HCEC 1CT (cell line): ENCODE measurements at regions not wholly inside any gene's neighbourhood (a gene's known extent, or its start where the extent isn't known, plus 50 kb on each side); places are given as distances from the start of the nearest gene placed in this dataset.

Experiments
- DNase-seq: peaks from one replicate; pipeline ENCODE4 v3.0.0-alpha.2; 2017

DNA sequence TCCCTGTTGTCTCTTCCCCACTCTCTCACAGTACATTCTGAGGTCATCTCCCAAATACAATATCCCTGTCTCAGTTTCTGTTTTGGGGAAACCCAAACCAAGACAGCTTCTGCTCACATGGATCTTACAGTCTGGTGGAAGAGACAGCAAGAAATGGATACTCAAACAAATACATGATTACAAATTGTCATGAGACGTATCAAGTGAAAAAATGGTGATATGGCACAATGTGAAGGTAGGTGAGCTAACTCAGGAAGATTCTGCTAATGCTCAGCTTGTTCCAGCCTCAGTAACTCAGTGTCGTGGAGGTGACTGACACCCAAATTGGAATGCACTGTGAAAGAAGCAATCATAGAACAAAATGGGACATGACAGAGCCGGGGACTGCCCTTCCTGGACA lies 68.3 kb downstream of the CHST1 start:
- DNase-seq = no peak

DNA sequence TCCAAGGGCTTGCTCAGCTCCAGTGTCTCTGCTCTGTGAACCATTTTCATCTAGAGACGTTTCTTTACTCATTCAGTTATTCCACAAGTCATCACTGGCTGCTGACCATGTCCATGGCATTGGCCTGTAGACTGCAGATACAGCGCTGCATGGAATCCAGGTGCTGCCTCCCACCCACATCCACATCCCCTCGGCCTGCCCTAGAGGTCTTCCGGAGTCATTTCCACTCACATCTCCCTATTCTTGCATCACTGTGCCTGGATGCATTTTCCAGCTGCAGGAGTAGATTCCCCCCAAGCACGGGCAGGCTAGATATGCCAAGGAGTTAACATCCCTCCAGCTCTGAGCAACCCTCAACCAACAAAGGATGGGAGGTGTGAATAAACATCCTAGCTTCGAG lies 68.9 kb downstream of the CHST1 start:
- DNase-seq = no peak

DNA sequence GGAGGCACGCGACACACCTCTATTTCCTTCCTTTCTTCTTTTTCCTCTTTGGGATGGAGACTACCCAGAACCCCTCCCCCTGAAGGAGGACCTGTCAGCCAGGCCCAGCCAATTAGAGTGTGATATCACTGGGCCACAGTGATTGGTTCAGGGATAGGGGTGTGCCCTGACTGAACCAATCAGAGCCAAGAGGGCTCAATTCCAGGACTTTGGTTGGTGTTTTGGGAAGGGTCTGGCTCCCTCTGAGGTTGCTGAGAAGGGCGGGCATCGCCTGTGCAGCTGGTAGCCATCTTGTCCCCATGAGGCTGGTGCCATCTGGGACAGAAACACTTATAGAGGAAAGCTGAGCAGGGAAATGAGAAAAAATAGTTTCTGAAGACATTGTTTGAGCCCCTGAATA lies 71.4 kb downstream of the CHST1 start:
- no peak for DNase-seq

DNA sequence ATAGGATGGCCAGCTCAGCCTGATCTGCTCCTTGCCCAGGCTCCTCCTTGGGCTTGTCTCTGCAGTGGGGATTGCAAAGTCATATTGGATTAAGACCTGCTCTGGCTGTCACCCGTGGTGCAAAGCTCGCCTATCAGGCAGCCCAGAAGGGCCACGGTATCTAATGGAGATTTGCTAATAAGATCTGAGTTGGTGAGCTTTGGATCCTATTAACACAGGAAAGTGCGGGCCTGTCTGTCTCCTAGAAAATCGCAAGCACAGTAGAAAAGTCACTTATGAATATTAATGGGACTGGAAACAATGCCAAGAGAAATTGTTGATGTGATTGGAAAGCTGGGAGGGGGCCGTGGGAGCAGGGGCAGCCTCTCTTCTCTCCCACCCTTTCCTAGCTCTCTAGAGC lies 72.8 kb downstream of the CHST1 start:
- DNase-seq = no peak

DNA sequence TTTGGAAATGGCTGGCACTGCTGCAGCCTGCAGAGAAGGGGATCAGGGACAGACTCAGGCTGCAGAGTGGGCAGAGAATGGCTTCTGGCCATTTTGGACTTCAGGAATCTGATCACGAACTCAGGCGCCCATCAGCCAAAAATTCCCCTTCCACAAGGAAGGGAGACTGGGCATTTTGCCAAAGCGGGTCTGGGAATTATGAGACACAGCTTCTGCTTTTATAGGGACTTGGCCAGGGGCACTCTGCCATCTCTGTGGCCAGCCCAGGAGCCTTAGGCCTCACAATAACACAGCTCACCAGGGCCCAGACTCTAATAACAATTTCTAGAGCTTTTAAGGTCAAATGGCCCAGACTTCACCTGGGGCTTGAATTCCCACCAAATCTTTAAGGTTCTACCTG lies 74.7 kb downstream of the CHST1 start:
- DNase-seq = no peak

DNA sequence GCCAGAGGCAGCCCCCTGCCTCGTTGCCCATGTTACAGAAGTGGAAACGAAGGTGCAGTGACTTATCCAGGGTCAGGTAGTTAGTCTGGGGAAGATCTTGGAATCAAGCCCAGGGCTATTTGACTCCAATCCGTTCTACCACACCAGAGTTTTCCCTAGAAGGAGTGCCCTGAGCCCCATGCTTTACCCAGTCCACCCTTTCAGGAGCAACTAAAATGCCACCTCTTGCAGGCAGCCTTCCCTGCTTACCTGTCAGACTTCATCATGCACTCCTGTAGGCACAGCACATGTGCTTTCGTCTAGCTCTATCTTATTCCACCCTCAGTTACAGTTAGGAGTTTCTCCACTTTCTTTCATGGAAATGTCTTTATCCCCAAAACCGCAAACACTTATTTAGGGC lies 80.2 kb downstream of the CHST1 start:
- no peak for DNase-seq

DNA sequence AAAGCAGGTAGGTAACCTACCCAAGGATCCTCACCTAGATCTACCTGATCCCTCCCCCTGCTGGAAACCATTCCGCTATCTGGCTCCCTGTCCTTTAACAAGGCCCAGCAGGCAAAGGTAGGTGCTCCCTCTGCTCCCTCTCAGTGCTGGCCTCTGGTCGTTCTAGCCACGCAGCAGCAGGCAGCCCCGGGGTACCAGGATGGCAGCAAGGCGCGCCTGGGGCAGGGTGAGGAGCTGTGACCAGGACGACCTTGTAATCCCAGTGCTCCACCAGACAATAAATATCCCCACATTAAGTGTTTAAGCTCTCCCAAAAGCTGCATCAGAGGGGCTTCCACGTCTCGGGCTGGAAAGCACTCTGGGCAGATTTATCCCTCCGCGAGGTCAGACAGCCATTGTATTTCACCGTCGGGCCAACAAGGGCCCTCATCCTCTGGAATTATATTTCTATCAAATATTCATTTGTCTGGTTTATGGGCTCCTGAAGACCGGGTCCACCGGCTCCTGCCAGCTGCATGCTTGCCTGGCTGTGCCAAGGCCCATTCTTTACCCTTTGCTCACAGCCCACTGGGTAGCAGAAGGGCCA lies 81.3 kb downstream of the CHST1 start:
- no peak for DNase-seq

DNA sequence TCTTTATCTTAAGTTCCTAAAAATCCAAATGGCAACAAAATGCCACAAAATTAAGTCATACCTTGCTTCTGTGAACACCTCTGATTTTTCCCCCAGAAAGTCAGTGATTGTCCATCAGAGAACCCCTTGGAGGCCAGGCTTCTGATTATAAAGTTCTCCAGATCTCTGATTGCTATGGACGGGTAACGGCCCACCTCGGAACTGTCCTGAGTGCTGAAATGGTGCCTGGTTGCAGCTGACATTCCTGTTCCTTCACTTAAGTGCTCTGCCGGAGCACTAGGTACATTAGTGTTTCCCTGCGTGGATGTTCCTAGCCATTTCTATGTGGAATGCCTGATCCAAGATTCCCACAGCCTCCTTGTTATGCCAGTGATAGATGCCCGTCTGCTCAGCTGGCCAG lies 85.0 kb downstream of the CHST1 start:
- DNase-seq = no peak

DNA sequence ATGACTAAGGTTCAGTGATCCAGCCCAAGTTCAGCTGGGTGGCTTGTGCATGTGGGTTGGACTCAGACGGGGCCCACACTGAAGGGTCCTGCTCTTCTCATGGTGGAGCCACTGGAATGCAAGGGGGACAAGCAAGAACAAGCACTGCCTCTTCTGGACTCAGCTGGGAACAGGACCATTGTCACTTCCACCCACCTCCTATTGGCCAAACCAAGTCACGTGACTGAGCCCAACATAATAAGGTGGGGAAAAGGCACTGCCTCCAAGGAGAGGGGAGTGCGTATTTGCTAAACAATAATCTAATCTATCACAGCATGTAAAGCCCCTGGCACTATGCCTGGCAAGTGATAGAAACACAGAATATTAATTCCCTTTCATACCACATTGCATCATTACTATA lies 87.1 kb downstream of the CHST1 start:
- no peak for DNase-seq

DNA sequence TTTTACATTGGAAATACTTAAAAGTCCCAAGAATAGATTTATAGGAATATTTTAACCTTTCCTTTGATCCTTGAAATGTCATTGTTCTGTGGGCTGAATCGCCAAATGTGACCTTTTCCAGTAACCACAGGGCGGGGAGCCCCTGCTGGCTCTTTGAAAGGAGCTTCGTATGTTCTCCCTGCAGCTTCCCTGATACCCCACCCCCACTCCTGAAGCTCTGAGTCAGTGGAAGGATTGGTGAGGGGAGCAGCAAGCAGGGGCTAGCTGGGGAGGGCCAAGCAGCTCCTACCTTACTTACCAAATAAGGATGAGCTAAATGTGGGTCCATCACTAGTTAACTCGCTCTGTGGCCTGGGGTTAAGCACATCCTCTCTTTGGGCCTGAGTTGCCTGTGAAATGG lies 87.7 kb downstream of the CHST1 start:
- DNase-seq = no peak

DNA sequence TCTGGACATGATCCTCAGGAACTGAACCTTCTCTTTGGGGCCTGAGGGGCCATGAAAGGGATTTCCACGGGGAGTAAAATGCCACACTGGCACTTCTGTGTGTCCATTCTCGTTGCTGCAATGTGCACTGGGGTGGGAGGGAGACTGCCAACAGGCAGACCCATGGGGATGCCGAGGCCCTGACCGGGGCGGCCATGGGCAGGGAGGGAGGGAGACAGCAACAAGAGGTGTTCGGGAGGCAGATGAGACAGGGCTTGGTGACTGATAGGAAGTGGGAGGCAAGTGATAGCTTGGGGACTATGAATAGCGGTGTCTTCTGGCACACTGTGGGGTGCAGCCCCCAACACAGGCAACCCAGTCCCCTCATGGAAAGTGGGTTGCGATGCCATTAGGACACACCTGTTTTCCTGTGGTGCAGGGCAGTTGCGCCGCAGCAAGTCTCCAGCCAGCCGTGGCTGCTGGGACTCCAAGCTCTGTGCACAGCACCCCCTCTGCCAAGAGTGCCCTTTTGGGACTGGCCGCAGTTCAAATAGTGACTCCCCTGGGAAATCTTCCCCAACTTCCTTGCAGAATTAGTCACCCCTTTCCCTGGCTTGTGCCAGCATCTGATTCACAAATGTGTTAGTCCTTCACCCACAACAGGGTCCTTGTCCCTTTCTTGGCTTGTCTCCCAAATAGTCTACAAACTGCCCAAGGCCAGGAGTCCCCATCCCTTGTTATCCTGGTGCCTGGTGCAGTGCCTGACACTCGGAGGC lies 88.8 kb downstream of the CHST1 start:
- no peak for DNase-seq

DNA sequence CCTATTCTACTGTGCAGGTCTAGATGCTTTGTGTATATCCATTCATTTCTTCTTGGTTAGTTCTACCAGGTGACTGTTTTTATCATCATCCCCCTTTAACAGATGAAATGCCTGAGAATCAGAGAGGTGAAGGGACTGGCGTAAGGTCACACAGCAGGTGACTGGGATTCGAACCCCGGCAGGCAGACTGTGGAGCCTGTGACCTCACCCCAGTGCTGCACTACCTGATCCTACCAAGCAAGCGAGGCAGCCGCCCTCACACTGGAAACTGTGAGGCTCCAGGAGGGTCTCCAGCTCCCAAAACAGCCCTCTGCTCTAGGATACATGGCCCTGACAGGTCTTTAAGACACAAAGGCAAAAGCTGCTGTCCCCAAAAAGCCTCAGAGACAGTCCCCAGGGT lies 91.7 kb downstream of the CHST1 start:
- DNase-seq = no peak

DNA sequence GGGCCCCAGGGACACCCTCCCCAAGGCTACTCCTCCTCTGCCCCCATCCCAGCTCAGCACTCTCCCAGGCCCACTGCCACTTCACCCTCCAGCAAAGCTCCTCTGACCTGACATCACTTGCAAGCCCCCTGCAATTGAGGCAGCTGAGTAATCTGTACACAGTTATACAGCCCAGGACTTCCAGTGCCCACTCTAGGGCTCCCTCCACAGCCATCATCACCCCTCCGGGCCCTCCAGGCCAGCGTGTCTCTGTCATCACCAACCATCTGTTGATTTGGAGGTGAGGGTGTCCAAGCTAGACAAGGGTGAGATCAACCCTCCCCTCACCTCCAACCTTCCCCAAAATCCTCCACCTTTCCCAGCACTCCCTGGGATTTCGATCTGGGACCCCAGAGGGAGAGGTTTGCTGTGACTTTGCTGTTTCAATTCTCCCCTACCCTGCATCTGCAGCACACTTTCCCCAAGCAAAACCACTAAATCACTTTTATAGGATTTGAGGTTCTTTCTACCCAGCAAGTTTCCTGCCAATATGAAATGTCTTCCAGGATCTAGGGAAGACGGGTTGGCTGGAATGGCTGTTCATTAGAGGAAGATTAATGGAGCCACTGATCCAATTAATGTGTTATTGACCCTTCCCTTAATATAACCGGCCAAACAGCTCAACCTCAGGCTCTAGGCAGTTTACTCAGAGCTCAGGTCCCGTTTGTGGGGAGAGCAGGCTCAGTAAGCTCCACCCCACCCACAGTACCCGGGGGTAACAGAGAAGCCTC lies 92.9 kb downstream of the CHST1 start:
- no peak for DNase-seq

DNA sequence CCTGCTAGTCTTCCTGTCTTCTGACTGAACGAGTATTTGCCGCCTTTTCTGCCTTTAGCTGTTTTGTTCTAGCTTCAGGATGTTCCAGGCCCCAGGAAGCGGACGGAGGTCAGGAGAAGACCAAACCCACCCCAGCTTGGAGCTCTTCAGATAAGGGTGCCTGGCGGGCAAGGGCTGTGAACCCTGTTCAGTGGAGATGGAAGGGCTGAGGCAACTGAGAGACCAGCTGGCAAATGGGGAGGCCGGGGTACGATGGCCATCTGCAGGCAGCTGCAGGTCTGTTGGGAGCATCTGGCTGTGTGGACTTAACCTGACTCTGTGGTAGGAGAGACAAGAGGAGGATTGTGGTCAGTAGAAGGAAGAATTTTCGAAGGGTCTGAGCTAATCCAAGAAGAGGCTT lies 95.6 kb downstream of the CHST1 start:
- DNase-seq = no peak

DNA sequence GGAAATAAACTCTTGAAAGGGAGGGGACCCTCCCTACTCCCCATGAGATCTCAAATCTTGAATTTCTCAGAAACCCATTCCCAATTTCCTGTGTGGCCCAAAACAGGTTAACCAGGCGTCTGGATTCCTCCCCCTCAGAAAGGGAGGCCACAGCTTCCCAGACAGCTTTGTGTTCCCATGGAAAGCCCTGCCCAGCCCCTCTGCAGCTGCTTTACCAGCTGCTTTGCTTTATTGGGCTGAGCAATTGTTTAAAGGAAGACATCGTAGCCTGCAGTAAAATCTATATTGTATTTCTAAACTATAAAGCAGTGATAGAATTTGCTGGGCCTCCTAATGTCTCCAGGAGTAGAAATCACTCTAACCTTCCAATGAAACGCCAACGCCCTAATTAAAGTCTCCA lies 97.4 kb downstream of the CHST1 start:
- DNase-seq = no peak

DNA sequence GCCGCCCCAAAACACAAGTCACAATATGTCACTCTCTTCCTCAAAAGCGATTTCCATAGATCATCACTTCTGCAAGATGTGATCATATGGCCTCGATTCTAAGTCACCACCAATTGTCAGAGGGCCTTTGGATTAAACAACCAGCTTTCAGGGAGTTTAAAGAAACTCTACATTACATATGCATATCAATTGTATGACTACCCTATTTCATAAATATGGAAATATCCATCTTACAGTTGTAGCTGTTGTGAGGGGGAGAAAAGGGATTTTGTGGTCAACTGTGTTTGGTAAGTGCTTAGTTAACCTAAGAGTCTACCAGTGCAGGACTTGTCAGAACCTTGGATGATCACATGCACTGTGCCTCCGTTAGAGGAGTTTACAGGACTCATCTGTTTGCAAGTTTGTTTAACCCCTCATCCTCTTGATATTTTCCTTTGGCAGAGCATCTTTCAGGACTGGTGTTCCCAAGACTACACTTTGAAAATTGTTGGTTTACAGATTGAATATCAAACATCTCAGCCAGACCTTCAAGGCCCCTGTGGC lies 99.9 kb downstream of the CHST1 start:
- no peak for DNase-seq

DNA sequence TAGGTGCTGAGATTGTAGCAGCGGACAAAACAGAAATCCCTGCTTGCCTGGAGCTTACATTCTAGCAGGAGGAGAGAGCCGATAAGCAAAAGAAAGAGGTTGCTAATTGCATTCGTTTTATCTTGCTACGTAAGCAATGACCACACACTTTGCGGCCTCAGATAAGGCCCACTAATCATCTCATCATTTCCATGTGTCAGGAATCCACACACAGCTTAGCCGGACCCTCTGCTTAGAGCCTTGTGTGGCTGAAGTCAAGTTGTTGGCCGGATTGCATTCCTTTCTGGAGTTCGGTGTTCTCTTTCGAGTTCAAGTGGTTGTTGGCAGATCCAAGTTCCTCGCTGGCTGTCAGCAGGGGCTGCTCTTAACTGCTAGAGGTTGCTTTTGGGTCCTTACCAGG lies 101.6 kb downstream of the CHST1 start:
- DNase-seq = no peak

DNA sequence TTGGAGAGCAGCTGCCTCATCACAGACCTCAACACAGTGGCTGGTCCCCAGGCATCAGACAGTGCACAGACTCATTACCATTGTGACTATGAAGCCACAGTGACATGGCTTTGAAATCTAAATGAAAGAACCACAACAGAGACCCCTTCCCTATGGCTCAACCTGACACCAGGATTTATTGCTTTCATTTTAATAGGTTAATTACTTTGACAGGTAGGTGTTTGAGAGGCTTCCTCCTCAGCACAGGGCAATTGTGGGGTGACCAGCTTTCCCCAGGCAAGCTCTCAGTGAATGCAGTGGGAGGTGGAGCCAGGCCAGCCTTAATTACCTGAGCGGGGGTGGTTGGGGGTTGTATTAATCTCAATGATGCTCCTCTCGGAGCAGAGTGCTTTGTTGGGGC lies 102.3 kb downstream of the CHST1 start:
- DNase-seq = no peak

DNA sequence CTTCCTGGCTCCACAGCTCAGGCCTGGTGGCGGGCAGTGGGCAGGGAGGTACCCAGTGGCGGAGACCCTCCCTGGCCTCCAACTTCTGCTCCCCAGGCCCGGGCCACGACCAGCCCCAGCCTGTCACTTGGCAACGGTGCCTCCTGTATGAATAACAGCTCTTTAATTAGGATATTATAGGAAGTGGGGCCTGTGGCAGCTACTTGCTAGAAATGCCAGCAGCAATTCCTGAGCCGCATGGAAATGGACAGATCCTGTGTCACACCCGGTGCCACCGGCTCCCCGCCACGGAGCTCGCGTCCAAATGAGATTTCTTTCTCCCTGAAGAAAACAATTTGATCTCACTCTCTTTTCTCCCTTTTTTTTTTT lies 104.5 kb downstream of the CHST1 start:
- DNase-seq = no peak

DNA sequence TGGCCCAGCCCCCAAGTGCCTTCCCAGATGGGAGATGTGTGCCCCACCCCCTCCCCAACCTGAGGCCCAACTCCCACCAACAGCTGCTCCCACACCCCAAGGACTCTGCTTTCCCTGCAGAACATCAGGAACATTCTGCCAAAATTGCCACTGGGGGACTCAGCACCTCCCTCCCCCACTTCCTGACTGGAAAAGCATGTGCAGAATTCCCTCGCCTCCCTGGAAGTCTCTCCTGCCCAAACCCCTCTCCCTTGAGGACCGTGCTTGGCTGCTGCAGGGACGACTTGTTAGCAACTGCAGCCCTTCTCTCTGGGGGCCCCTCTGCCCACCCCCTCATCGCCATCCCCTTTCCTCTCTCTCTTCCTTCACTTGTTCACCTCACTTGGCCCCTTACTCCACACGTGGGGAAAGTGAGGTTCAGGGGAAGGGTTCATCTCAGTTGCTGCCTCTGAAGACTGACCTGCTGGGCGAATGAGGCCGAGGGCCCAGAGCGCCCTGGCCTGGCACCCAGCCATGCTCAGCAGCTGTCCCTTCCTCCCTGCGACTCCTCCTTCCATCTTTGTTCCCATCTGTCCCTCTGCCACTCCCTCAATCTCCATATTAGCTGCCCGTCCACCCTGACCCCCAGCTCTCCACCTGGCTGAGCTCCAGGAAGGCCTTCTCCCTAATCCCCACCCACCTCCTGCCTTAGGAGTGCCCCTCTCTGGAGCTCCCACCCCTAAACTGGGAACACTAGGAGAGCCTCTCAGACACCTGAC lies 105.1 kb downstream of the CHST1 start:
- DNase-seq = no peak

DNA sequence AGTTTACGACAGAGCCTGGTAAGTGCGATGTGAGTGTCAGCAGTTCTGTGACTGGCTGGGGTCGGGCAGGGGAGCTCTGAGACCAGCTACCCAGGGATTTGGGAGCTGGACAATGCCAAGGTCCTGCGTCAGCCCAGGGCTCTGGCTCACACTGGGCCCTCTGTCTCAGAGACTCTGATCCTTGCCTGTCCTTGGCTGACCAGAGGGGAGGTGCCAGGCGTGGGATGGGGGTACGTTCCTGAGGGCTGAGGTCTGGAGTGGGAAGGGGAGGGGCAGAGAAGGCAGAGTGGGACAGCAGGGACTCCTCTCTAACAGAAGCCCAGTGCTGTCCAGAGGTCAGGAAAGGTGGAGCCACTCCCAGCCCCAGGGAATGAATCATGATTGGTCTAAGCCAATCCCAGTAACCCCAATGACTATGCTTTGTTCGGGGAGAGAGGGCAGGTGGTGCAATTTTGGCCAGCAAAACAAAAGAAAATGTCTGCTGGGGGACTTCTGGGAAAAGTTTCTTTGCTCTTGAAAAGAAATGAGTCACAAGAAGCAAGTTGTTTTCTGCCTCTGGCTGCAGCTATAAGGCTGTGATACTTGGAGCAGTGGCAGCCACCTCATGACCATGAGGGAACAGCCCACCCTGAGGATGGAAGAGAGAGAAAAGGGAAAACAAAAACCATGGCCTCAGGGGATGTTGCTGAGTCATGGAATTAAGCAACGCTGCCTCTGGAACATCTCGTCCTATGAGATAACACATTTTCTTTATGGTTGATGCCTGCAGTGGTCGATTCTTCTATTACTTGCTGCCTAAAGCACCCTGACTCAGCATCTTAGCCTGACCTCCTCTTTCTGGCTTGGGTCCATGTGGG lies 108.3 kb downstream of the CHST1 start:
- DNase-seq = peak; percentile 15

DNA sequence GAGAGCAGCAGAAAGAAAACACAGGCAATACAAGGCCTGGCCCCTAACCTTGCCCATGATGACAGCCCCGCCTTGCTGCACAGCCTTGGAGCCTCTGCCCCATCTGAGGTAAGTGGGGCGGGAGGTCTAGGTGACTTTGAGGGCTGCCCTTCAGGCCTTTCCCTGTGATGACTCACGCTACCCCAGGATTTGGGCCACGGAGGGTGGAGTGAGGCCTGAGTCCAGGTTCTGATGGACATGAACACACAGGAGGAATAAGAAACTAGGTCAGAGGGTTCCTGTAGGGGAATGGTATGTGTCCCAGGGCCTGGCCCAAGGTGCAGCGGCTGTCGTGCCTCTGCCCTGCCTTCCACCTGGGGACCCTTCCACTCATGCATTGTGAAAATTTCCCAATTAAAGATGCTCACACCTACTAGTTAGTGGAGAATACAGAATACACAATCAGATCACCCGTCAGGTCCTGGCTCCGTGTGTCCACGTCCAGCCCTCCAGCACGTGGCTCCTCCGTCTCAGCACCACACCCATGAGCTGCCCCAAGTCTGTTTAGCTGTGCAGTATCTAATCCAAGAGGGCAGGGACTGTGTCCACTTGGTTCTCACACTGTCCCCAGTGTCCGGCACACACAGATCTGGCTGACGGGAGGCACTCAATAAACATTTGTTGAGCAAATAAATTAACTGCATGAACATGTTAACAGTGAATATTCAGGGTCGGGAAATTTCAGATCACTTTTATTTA lies 111.0 kb downstream of the CHST1 start:
- DNase-seq = no peak
